ENCODE measurements at regions not wholly inside any gene's neighbourhood (a gene's known extent, or its start where the extent isn't known, plus 50 kb on each side); places are given as distances from the start of the nearest gene placed in this dataset.
"Not testable (repeated sequence)": the region's sequence is repeated elsewhere in the genome, so short reads cannot be mapped to it uniquely, and the experiment has no call there.

GRCh38 chr6:19159561-19159960, 677.6 kb upstream of the ID4 start:
- DNase-seq = no peak

DNA sequence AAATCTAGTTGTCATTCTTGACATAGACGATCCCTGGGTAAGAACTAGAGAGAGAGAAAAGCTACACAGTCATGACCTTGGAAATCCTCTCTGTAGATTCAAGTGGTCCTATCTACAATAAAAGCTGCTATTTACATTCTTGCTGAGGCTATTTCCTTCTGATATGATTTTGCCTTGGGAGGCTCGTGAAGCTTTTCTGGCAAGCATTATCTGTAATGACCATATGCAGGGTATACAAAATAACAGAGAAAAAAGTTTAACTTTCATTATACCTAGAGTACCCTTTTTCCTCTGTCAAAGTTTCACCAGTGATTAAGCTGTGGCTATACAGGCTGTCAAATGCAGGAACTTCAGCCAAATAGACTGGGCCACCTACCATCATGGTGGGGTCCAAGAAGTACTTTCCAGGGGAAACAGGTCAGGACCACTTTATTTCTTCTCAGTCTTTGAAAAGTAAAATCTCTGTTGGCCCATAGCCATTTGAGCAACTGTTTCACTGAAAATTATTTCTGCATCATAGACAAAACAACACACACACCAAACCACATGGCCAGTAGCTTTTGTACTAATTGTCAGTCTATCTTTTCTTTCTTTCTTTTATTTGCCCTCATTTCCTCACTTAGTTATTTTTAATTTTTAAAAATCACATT, 677.0 kb upstream of the ID4 start:
- DNase-seq = no peak

GRCh38 chr6:19167251-19167650, 669.9 kb upstream of the ID4 start:
- DNase-seq = no peak

DNA sequence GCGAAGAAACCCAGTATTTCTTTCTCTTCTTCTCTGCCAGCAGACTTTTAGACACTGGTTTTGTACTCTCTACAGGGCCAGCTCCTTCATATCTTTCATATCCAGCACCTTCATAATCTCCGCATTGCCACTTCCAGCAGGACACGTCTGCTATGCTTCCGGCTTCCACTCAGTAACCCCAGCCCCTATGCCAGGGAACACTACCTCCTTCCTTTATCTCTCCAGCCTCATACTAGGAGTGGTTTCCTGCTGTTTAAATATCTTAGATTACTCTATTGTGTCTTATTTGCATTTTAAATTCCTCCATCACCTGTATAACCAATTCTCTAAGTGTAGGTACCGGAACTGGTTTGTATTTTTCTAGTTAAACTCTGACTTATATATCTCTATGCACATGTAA, 667.8 kb upstream of the ID4 start:
- DNase-seq = no peak

DNA sequence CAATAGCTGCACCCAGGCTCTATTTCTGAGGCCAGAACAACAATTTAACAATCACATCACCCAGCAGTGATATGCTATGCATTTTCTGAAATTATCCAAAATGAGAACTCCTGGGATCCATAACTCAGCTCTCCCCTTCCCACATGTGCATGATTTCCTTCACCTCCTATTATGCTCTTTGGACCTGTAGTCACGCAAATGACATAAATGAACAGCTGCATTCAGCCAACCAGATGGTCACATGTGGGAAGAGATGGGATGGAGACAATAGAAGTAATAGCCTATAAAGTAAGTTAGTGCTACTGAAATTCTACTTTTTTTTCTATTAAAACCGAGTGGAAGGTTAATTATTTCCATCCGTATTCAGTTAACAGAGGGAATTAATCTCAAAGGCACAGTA, 662.1 kb upstream of the ID4 start:
- DNase-seq = no peak

- DNase-seq = no peak
These were observed 656.7 kb upstream of the ID4 start for GRCh38 chr6:19180348-19181072.

GRCh38 chr6:19181211-19181610, 656.0 kb upstream of the ID4 start:
- no peak for DNase-seq

- DNase-seq = no peak
These were observed 643.5 kb upstream of the ID4 start for GRCh38 chr6:19193624-19194023.

GRCh38 chr6:19204445-19204844, 632.7 kb upstream of the ID4 start:
- DNase-seq = no peak

DNA sequence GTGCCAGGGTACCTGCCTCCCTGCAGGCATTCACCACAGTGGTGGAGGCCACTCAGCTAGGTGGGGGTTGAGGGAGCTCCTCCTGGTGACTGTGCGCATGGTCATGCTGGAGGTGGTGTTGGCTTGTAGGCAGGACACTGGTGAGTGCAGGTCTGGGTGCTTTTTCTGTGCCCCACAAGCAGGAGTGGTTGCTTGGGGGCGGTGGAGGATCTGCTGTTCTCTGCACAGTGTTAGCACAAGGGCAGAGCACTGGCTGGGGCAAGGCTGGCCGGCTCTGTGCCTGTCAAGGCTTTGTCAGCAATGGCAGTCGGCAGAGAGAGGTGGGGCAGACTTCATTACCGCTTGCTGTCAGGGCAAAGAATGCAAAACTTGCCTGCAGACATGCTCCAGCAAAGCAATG, 632.1 kb upstream of the ID4 start:
- DNase-seq = no peak

GRCh38 chr6:19209202-19209601, 628.0 kb upstream of the ID4 start:
- DNase-seq = no peak

GRCh38 chr6:19210849-19211590, 626.1 kb upstream of the ID4 start:
- DNase-seq = peak; percentile 42

DNA sequence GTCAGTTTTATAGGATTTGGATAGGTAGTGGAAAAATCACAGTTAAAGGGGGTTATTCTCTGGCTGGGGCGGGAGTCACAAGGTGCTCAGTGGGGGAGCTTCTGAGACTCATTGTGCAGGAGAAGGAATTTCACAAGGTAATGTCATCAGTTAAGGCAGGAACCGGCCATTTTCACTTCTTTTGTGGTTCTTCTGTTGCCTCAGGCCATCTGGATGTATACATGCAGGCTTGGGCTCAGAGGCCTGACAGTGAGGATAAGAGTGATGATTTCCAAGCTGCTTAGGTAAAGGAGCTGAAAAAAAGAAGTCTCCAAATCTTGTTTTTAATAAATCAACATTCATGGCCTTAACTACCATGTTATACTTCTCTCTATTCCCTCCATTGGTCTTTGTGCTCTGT, 622.9 kb upstream of the ID4 start:
- no peak for DNase-seq

DNA sequence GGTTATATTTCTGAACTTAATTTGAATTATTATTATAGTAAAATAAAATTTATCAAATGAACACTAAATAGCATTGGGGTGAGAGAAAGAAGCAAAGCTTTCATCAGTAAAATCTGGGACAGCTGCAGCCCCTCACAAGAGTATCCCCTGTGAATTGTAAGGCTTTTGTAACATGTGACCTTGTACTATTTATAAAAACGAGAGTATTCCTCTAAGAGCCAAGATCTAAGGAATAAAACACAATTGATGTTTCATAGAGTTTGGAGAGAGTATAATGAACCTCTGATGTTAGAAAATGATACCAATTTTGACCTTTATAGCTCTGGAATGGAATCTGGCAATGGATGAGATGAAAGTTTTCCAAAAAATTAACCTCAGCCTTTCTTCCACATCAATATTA, 617.2 kb upstream of the ID4 start:
- no peak for DNase-seq

GRCh38 chr6:19231878-19232561, 605.1 kb upstream of the ID4 start:
- DNase-seq = no peak

DNA sequence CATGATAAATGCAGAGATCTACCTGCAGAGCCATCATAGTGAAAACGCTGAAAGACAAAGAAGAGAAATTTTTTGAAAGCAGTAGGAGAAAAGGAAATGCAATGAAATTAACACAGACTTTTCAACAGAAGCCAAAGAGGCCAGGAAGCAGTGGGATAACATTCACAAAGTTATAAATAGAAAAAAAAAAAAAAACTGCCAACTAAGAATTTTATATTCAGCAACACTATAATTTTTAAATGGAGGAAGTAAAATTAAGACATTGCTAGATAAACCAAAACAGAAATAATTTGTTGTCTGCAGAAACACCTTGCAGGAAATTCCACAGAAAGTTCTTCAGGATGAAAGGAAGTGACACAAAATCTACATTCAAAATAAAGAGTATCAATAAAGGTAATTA, 591.5 kb upstream of the ID4 start:
- DNase-seq = no peak

DNA sequence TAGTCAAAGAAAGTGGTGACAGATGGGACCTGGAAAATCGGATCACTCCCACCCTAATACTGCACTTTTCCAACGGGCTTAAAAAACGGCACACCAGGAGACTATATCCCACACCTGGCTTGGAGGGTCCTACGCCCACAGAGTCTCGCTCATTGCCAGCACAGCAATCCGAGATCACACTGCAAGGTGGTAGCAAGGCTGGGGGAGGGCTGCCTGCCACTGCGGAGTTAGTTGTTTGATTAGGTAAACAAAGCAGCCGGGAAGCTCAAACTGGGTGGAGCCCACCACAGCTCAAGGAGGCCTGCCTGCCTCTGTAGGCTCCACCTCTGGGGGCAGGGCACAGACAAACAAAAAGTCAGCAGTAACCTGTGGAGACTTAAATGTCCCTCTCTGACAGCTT, 590.0 kb upstream of the ID4 start:
- not testable (repeated sequence) for DNase-seq

- not testable (repeated sequence) for DNase-seq
These were observed 581.0 kb upstream of the ID4 start for GRCh38 chr6:19256123-19256522.

GRCh38 chr6:19261642-19262041, 575.5 kb upstream of the ID4 start:
- DNase-seq = no peak

DNA sequence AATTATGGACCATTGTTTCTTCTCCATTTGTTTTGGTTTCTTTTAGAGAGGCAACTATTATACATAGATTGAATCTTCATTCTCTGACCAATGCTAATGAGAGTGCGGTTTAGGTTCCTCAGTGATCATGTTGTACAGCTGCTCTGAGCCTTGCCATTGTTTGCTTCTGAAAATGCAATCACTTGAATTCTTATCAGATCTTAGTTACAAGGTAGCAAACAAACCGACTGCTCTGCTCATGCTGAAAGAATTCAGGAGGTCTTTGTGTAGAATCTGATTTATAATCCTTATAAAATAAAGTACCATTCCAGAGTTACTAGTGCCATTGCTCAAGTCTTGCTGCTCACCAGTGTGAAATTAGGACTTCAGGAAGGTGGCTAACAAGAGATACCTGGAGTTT, 569.1 kb upstream of the ID4 start:
- no peak for DNase-seq

GRCh38 chr6:19268718-19269117, 568.5 kb upstream of the ID4 start:
- no peak for DNase-seq

- no peak for DNase-seq
These were observed 567.8 kb upstream of the ID4 start for GRCh38 chr6:19269341-19269898.

DNA sequence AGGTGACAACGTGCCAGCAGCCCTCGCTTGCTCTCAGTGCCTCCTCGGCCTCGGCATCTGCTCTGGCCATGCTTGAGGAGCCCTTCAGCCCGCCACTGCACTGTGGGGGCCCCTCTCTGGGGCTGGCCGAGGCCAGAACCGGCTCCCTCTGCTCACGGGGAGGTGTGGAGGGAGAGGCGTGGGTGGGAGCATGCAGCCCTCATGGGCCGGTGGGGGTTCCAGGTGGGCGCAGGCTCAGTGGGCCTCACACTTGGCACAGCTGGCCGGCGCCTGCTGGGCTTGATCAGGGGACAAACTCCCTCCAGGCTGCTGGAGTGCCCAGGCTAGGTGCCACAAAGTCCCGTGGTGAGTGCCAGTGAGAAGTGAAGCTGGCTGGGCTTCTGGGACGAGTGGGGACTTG, 566.6 kb upstream of the ID4 start:
- DNase-seq = no peak
